ENCODE measurements at regions not wholly inside any gene's neighbourhood (a gene's known extent, or its start where the extent isn't known, plus 50 kb on each side); places are given as distances from the start of the nearest gene placed in this dataset.

DNA sequence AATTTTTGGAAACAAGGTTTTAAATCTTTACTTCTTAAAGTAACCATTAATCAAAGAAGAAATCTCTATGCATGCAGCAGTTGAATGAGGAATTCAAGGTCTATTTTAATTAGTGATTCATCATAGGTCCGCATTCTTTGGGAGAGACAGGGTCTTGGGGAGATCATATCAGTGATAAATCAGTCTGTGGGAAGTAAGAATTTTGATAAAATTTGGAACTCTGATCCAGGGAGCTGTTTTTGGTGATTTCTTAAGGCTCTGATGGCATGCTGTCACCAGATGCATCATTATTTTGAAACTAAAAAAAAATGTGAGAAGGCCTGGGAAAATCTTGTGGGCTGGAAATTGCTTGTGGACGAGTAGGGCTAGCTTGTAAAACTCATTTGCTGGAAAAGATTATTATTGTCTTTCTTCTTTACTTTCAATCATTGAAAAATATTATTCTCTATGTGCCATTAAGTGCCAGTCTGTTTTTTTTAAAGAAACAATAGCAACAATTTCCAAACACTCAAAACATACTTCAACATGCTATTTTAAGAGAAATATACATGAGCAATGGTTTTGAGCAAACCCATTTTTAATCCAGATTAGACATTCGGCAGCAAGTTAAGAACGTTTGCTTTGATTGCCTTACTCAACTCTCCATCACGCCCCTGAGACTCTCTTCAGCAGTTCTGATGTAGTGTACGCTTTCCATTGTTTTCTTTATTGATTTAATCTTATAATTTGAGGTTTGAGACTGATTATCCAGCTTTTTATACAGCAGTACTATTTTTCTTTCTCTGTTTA is 62.6 kb downstream of the ZBTB18 start:
- TF ChIP-seq, protein P1, sequence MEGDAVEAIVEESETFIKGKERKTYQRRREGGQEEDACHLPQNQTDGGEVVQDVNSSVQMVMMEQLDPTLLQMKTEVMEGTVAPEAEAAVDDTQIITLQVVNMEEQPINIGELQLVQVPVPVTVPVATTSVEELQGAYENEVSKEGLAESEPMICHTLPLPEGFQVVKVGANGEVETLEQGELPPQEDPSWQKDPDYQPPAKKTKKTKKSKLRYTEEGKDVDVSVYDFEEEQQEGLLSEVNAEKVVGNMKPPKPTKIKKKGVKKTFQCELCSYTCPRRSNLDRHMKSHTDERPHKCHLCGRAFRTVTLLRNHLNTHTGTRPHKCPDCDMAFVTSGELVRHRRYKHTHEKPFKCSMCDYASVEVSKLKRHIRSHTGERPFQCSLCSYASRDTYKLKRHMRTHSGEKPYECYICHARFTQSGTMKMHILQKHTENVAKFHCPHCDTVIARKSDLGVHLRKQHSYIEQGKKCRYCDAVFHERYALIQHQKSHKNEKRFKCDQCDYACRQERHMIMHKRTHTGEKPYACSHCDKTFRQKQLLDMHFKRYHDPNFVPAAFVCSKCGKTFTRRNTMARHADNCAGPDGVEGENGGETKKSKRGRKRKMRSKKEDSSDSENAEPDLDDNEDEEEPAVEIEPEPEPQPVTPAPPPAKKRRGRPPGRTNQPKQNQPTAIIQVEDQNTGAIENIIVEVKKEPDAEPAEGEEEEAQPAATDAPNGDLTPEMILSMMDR (IDR thresholded peaks at IDR 0.05) = no peak
- TF ChIP-seq GABPB1 (CRISPR knock-in tag; IDR thresholded peaks at IDR 0.05) (no peak), NFE2L1 (CRISPR knock-in tag; IDR thresholded peaks at IDR 0.05) (no peak), ZNF671 (CRISPR knock-in tag; IDR thresholded peaks at IDR 0.05) (no peak), ZNF138 (CRISPR knock-in tag; conservative IDR thresholded peaks at IDR 0.05) (no peak), FOXK1 (CRISPR knock-in tag; IDR thresholded peaks at IDR 0.05) (no peak)
- TF ChIP-seq, protein P2, sequence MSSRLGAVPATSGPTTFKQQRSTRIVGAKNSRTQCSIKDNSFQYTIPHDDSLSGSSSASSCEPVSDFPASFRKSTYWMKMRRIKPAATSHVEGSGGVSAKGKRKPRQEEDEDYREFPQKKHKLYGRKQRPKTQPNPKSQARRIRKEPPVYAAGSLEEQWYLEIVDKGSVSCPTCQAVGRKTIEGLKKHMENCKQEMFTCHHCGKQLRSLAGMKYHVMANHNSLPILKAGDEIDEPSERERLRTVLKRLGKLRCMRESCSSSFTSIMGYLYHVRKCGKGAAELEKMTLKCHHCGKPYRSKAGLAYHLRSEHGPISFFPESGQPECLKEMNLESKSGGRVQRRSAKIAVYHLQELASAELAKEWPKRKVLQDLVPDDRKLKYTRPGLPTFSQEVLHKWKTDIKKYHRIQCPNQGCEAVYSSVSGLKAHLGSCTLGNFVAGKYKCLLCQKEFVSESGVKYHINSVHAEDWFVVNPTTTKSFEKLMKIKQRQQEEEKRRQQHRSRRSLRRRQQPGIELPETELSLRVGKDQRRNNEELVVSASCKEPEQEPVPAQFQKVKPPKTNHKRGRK (CRISPR knock-in tag; IDR thresholded peaks at IDR 0.05; ENCODE audit: borderline replicate concordance) = no peak
- TF ChIP-seq, protein P3, sequence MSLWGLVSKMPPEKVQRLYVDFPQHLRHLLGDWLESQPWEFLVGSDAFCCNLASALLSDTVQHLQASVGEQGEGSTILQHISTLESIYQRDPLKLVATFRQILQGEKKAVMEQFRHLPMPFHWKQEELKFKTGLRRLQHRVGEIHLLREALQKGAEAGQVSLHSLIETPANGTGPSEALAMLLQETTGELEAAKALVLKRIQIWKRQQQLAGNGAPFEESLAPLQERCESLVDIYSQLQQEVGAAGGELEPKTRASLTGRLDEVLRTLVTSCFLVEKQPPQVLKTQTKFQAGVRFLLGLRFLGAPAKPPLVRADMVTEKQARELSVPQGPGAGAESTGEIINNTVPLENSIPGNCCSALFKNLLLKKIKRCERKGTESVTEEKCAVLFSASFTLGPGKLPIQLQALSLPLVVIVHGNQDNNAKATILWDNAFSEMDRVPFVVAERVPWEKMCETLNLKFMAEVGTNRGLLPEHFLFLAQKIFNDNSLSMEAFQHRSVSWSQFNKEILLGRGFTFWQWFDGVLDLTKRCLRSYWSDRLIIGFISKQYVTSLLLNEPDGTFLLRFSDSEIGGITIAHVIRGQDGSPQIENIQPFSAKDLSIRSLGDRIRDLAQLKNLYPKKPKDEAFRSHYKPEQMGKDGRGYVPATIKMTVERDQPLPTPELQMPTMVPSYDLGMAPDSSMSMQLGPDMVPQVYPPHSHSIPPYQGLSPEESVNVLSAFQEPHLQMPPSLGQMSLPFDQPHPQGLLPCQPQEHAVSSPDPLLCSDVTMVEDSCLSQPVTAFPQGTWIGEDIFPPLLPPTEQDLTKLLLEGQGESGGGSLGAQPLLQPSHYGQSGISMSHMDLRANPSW (CRISPR knock-in tag; conservative IDR thresholded peaks at IDR 0.05; ENCODE audit: low read depth) = no peak
